ENCODE measurements at regions not wholly inside any gene's neighbourhood (a gene's known extent, or its start where the extent isn't known, plus 50 kb on each side); places are given as distances from the start of the nearest gene placed in this dataset.

DNA sequence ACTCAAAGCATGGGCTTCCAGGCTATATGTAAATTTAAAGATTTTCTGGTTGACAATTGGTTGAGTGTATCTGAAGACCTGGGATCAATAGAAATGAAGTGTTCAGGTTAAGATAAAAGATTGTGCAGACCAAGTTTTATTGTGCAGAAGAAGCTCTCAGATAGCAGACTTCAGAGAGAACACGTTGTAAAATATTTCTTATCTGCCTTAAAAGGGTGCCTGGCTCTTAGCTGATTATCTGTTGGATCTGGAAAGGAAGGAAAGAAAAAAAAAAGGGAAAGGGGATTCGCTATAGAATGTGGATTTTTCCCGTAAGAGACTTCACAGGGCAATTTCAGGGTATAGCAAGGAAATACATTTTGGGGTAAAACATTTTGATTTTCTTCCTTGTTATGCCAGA lies 523.2 kb downstream of the EDEM1 start:
- TF ChIP-seq, protein P1, sequence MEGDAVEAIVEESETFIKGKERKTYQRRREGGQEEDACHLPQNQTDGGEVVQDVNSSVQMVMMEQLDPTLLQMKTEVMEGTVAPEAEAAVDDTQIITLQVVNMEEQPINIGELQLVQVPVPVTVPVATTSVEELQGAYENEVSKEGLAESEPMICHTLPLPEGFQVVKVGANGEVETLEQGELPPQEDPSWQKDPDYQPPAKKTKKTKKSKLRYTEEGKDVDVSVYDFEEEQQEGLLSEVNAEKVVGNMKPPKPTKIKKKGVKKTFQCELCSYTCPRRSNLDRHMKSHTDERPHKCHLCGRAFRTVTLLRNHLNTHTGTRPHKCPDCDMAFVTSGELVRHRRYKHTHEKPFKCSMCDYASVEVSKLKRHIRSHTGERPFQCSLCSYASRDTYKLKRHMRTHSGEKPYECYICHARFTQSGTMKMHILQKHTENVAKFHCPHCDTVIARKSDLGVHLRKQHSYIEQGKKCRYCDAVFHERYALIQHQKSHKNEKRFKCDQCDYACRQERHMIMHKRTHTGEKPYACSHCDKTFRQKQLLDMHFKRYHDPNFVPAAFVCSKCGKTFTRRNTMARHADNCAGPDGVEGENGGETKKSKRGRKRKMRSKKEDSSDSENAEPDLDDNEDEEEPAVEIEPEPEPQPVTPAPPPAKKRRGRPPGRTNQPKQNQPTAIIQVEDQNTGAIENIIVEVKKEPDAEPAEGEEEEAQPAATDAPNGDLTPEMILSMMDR (IDR thresholded peaks at IDR 0.05), result no peak
- TF ChIP-seq EP300 (IDR thresholded peaks at IDR 0.05), result no peak
